GM18507 (cell line): ENCODE measurements at regions not wholly inside any gene's neighbourhood (a gene's known extent, or its start where the extent isn't known, plus 50 kb on each side); places are given as distances from the start of the nearest gene placed in this dataset.
A peak's percentile ranks its signal among the peaks of the same experiment; 100 is the strongest.

Source experiments
- DNase-seq: peaks from one replicate; pipeline ENCODE4 v3.0.0; 2011; ENCODE audit warnings: low read depth; ENCODE audit not compliant: insufficient read length; ENCODE audit errors: extremely low spot score
- FAIRE-seq: peaks from 2 replicates; lab custom pipeline; 2011; peaks lifted over from hg19 to GRCh38; lab: Jason Lieb, UNC

DNA sequence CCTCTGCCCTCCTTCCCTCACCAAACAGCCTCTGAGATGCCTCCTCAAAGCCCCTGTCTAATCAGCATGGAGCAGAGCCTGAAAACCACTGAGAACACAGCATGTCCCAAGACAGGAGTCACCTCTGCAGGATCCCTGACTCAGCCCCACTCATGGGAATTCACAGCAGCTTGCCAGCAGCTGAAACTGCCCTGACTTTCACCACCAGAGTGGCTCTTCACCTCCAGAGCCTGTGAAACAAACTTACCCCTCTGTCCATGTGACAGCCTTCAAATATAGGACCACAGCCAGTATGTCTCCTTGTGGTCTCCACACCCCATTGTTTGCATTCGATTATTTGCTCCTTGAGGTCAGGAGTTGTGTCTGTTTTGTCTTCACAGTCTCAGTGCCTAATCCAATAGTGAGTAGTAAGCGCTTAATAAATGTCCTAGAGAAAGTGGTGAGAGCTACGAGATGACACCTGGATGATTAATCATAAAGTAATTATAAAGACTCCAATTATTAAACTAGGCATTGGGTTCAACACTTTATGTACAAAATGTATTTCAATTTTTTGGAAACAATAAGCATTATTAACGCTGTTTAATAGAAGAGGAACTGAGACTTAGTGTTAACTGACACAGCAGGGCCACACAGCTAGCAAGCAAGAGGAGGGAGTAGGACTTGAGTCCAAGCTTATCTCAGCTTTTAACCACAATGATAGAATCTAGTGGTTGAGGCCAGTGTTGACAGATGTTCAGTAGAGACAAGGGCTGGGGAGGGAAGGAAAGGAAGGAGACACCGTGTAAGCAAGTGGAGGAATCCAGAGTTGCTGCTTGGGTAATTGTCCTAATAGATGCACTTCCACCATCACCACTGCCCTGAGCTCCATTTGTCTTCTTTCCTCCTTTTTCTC, 358.7 kb upstream of the TNP1 start:
- peak; percentile 96 for FAIRE-seq

DNA sequence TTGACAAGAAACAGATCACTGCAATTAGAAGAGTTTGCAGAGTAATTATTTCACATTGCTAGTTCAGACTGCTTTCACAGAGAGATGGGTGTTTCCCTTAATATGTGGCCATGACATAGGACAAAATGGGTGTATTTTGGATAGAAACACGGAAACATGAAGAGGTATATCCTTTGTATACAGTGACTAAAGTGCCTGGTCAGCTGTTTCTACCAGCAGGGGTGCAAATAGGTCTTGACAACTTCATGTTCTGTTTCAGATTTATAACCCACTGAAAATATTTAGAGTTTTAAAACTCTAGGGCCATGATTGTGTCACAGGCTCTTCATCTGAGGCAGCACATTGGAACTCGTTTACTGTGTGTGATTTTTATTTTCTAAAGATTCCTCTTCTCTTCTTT, 357.1 kb upstream of the TNP1 start:
- FAIRE-seq (no peak), DNase-seq (no peak)

More for the DNA sequence above, 358.7 kb upstream of the TNP1 start:
- peak; percentile 17 for DNase-seq

GRCh38 chr2:217216316-217216715, 356.5 kb upstream of the TNP1 start:
- no peak for FAIRE-seq

GRCh38 chr2:217215877-217216276, 356.0 kb upstream of the TNP1 start:
- no peak for DNase-seq
- no peak for FAIRE-seq

More at GRCh38 chr2:217216316-217216715, 356.5 kb upstream of the TNP1 start:
- DNase-seq: no peak

DNA sequence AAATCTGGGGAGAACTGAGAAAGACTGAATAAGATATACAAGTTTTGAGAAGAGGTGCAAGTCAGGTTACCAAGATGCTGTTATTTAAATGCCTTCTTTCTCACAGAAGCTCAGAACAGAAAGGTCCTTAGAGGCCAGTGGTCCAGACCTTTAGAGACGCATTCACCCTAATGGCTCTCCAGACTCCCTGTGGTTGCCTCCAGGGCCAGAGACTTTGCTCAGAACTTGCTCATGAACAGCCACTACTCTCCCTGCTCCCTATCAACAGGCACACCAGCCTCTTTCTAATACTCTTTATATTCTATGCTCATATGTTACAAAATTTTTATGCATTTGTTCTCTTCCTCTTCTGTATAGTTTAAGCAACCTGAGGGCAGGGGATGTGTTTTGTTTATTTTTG, 349.0 kb upstream of the TNP1 start:
- no peak for DNase-seq
- no peak for FAIRE-seq

DNA sequence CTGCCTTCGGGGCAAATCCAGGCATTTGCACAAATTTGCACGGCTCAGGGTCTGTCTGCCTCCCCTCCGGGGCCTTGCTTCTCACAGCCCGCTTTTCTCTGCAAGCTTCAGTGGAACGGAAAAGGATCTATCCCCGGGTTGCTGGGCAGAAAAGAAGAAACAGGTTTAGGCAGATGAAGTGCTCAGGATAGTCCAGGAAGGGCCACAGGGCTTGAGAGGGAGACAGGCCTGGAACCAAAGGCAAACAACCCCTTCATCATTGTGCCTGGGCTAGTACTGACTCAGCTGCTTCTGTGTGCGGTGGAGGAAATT, 347.8 kb upstream of the TNP1 start:
- FAIRE-seq: no peak
- no peak for DNase-seq

DNA sequence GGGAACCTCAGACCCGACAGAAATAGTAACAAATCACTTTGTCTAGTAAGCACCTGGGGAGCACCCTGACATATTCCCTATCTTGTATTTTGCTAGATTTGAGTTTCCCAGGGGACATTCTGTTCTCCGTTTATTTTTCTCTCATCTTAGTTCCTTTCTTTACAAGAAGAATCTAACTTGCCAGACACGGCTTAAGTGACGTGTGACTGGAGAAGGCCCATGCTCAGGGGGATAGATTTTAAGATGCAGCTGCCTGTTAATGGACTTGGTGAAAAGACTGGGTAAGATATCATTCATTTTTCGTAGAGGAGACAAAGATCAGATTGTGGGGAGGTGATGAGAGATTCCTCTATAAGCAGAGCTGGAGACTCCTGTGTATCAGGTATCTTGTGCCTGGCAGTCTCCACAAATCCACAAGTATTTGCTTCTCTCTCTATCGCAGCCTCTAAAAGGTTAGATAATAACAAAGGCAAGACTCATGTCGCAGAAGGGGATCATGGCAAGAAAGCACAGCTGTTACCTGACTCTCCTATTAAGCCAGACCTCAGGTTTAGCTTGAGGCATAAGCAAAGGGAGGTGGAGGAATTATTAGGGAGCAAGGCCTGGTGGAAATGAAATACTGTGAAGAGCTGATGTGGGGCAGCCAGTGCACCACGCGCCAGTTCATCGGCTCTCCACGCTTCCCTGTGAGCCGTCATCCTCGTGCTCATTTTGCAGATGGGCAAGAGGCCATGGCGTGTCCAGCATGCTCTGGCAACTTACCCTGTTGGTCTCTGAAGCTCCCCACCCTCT, 347.2 kb upstream of the TNP1 start:
- FAIRE-seq: no peak
- no peak for DNase-seq

GRCh38 chr2:217206016-217206725, 346.3 kb upstream of the TNP1 start:
- peak; percentile 21 for FAIRE-seq
- no peak for DNase-seq

GRCh38 chr2:217204358-217204757, 344.5 kb upstream of the TNP1 start:
- no peak for DNase-seq

GRCh38 chr2:217203086-217203485, 343.2 kb upstream of the TNP1 start:
- DNase-seq: no peak

More at GRCh38 chr2:217204358-217204757, 344.5 kb upstream of the TNP1 start:
- no peak for FAIRE-seq

DNA sequence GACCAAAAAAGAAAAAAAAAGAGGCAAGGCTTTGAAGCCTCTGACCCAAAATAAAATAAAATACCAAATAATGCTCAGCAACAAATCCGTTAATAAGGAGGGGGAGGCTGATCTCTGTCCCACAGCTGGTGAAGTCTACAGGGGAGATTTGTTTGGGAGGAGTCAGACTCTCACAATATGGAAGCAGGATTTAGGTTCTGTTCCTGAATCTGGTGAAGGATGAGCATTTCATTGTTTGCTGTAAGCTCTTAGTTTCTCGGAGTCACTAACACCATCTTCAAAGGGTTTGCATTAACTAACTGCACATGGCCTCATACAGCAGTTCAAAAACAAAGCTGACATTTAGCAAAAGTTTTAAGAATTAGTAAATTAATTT, 339.4 kb upstream of the TNP1 start:
- DNase-seq: no peak
- no peak for FAIRE-seq

More at GRCh38 chr2:217203086-217203485, 343.2 kb upstream of the TNP1 start:
- FAIRE-seq: no peak

DNA sequence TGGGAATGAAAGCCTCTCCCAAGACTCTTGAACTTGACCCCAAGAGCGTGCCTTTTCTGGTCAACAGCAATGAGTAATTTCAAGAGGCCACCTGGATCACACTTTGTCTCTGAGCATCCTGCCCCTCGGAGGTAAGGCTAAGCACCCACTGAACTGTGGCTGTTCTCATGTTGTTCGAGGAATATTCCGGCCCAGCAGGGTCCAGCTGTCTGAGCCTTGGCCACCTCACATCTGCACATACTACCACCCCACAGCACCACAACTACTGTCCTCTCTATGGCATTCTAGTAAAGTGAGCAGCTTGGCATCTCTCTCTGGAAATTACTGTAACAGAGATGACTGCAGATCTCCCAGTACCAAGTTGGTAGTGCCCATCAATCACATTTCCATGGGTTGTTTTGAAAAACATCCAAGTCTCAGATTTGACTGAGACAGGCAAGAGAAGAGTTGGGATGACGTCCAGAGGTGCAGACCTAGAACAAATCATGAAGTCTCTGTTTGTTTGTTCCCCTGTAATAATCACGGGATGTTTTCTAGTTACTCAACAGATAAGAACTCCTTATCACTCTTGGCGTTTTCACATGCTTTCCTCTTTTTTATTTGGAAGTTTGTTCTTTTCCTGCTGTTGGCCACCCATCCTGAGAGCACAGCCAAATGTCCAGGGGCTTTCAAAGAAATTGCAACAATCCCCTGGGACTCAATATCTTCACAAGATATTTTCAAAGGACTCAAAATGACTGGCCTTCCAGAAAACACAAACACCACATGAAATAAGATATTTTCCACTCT, 336.0 kb upstream of the TNP1 start:
- FAIRE-seq (no peak), DNase-seq (no peak)

DNA sequence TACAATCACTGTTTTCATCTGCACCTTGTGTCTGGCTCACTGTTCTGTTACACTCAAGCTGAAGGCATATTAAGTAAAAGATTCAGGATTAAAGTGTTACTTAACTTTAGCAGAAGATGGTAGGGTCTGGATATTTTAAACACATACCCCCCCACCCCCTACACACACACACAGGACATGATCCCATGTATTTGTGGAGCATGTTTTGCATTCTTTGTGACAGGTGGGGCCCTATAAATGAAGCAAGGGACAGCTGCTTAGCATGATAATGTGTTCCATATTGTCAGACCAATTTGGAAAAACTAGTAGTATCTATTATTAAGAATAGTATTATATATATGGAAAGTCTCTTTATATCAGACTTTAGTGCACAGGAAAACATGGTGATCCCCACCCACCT, 335.2 kb upstream of the TNP1 start:
- FAIRE-seq (no peak), DNase-seq (no peak)

DNA sequence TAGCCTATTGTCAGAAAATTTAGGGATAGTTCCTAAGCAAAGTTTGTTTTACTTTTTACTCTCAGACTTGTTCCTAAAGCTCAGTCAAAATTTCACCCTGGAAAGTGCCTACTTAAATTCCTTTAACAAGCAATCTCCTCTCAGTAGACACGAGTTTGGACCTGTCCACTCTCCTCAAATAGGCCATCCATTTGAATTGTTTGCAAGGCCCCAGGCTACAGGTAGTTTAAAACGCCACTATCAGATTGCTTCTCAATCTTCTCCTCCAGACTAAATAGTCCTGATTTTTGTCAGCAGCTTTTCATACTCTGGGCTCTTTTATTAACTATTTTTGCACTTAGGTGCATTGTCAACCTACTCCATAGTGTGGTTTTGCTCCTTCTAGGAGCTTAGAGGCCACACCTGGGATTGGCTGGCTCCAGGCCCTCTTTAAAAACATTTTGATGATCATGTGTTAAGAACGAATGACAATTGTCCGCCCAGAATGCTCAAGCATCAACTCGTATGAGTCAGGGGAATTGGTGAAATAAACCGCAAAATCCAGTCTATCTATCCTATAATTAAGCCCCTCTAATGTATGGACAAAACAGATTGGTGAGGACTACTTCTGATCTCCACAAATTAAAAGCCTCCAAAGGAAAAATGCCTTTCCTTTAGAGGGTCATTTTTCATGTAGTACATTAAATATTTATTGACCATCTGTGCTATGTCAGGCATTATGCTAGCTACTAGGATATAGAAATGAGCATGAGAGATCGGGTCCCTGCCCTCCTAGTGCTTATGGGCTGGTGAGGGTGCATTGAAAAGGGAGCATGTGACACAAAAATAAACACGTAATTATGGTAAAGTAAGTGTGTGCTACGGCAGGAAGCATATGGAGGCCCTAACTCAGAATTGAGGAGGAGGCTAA, 333.8 kb upstream of the TNP1 start:
- DNase-seq (no peak), FAIRE-seq (no peak)

- no peak for DNase-seq
- no peak for FAIRE-seq
Measured at GRCh38 chr2:217192366-217192765, 332.5 kb upstream of the TNP1 start.

- no peak for FAIRE-seq
- no peak for DNase-seq
Measured at GRCh38 chr2:217189747-217190146, 329.9 kb upstream of the TNP1 start.

DNA sequence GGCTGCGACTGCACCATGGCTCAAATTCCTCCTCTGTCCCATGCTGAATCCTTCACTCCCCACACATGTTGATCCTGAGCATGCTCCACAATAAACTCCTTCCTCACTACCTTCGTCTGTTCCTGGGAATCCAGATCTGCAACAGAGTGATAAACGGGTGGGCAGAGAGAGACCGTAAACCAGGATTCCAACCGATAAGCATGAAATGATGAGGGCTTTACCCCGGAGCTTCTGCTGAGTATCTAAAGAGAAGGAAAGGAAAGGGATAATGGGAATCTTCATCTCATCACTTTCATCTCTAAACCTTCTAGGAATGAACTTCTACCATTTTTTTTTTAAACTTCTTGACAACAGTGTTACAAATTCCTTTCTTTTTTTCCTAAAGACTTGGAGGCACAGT, 329.3 kb upstream of the TNP1 start:
- DNase-seq (no peak), FAIRE-seq (no peak)

DNA sequence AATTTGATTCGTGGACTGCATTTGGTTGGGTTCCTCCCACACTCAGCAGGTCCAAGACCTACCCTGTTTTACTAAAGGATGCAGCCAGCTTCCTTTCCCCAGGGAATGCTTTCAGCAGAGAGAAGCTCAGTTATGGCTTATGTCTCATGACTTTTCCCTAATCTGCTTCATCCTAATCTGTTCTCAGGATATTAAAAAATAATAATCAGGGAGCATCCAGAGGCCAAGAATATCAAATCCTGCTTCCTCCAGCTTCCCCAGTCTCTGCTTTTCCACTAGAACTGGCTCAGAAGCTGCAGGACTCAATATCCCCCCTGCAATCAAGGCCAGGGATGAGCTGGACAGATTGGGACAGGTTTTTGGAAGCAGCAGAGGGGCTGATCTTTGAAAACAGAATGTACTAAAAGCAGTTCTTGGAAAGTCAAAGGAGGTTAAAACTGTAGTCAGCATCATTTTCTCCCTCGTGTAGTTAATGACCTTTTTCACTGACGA, 326.9 kb upstream of the TNP1 start:
- DNase-seq: no peak
- no peak for FAIRE-seq
